Naive thymus-derived CD8-positive, alpha-beta T cell (primary cell): ENCODE measurements at regions not wholly inside any gene's neighbourhood (a gene's known extent, or its start where the extent isn't known, plus 50 kb on each side); places are given as distances from the start of the nearest gene placed in this dataset.

Source experiments
- ATAC-seq, 2 donors: fragments of 150-1000 bp; cut with Tn5 transposase in 1 of 2; sonication (Bioruptor Pico), chemical (Tn5 transposase) in 1 of 2; 1 replicate in 1 of 2; 2 replicates in 1 of 2; pipeline ENCODE4 v1.10.0; 2021; ENCODE audit warnings: mild to moderate bottlenecking in 2 of 2, moderate library complexity in 2 of 2
- POLR2A ChIA-PET: fragments of 350-600 bp; sonication (Branson Sonifier 250); formaldehyde crosslinking; loops from one replicate; lab custom pipeline; 2021; ENCODE audit warnings: antibody characterized with exemption; lab: Charles Lee
- DNase-seq, 10 donors: peaks; one replicate each; pipeline versions ENCODE4 v3.0.0 to v3.0.0-alpha.2; 2020 to 2022
- H3K27ac Mint-ChIP-seq, 10 donors: one replicate each; pipeline ENCODE4 v1.8.0; 2020 to 2022; ENCODE audit warnings: mild to moderate bottlenecking in 10 of 10, mixed read lengths in 10 of 10, moderate library complexity in 4 of 10, inconsistent platforms in 1 of 10
- H3K27me3 Mint-ChIP-seq, 5 donors: one replicate each; pipeline ENCODE4 v1.8.0; 2021 to 2022; ENCODE audit warnings: mixed read lengths in 5 of 5
- H3K36me3 Mint-ChIP-seq, 3 donors: one replicate each; pipeline ENCODE4 v1.8.0; 2020 to 2022; ENCODE audit warnings: mixed read lengths in 3 of 3, mild to moderate bottlenecking in 2 of 3, inconsistent platforms in 1 of 3
- H3K4me1 Mint-ChIP-seq, 4 donors: one replicate each; pipeline ENCODE4 v1.8.0; 2021 to 2022; ENCODE audit warnings: mixed read lengths in 4 of 4
- H3K4me3 Mint-ChIP-seq, 10 donors: one replicate each; pipeline ENCODE4 v1.8.0; 2020 to 2022; ENCODE audit warnings: mild to moderate bottlenecking in 10 of 10, mixed read lengths in 10 of 10, moderate library complexity in 6 of 10, inconsistent platforms in 1 of 10
- H3K9me3 Mint-ChIP-seq, 9 donors: one replicate each; pipeline ENCODE4 v1.8.0; 2020 to 2022; ENCODE audit warnings: mixed read lengths in 9 of 9, mild to moderate bottlenecking in 3 of 9, inconsistent platforms in 1 of 9, moderate library complexity in 1 of 9

- Mint-ChIP-seq H3K4me3 (no peak overlapping the region), H3K27ac (no peak overlapping the region), H3K4me1 (no peaks in the 10 kb centered on the region), H3K27me3 (no peaks in the 10 kb centered on the region), H3K36me3 (peaks cover 0 to 12% (median 4%) of the 10 kb centered on the region in 3 donors), H3K9me3 (peaks cover 0 to 14% (median 9%) of the 10 kb centered on the region in 9 donors)
- ATAC-seq, result no peak
- DNase-seq, result no peak
- POLR2A ChIA-PET, result no interaction called here
Observed at GRCh38 chr1:234681990-234682389, 72.0 kb upstream of the IRF2BP2 start.

- no peaks in the 10 kb centered on the region for H3K27me3 Mint-ChIP-seq
- peaks cover 0 to 10% (median 4%) of the 10 kb centered on the region in 3 donors for H3K36me3 Mint-ChIP-seq
- peaks cover 2 to 7% (median 4%) of the 10 kb centered on the region in 4 donors for H3K4me1 Mint-ChIP-seq
Observed at GRCh38 chr1:234681065-234681464, 71.1 kb upstream of the IRF2BP2 start.

GRCh38 chr1:234680331-234680904 lies 70.4 kb upstream of the IRF2BP2 start:
- Mint-ChIP-seq H3K4me1 (peaks cover 3 to 11% (median 9%) of the 10 kb centered on the region in 4 donors), H3K27me3 (no peaks in the 10 kb centered on the region), H3K27ac (no peak overlapping the region), H3K9me3 (peaks cover 0 to 5% (median 3%) of the 10 kb centered on the region in 9 donors), H3K4me3 (no peak overlapping the region), H3K36me3 (peaks cover 0 to 3% (median 2%) of the 10 kb centered on the region in 3 donors)
- DNase-seq, result no peak
- POLR2A ChIA-PET, result no interaction called here
- no peak for ATAC-seq

More at GRCh38 chr1:234681065-234681464, 71.1 kb upstream of the IRF2BP2 start:
- Mint-ChIP-seq H3K27ac (no peak overlapping the region), H3K4me3 (no peak overlapping the region), H3K9me3 (peaks cover 0 to 12% (median 9%) of the 10 kb centered on the region in 9 donors)
- POLR2A ChIA-PET, result no interaction called here
- ATAC-seq (no peak), DNase-seq (no peak)

- H3K27ac Mint-ChIP-seq, result peak overlapping the region; percentile 33 to 91 (median 76)
- no peaks in the 10 kb centered on the region for H3K27me3 Mint-ChIP-seq
- H3K36me3 Mint-ChIP-seq, result no peaks in the 10 kb centered on the region
- no peaks in the 10 kb centered on the region for H3K9me3 Mint-ChIP-seq
- peak; percentile 20 to 78 (median 48) for DNase-seq
- peaks cover 3 to 11% (median 10%) of the 10 kb centered on the region in 4 donors for H3K4me1 Mint-ChIP-seq
- POLR2A ChIA-PET, result interaction anchor here (1.3 kb wide), 1 partner anchor 48 kb away, joined by 4 read pairs; no protein-coding TSS in a partner anchor
- ATAC-seq, result peak; percentile 72 to 95
- peak overlapping the region; percentile 70 to 90 (median 84) for H3K4me3 Mint-ChIP-seq
Observed at GRCh38 chr1:234676103-234676594, 66.2 kb upstream of the IRF2BP2 start.

GRCh38 chr1:234675572-234675971 lies 65.6 kb upstream of the IRF2BP2 start:
- H3K36me3 Mint-ChIP-seq, result no peaks in the 10 kb centered on the region

GRCh38 chr1:234675006-234675405 lies 65.0 kb upstream of the IRF2BP2 start:
- no peak overlapping the region for H3K4me3 Mint-ChIP-seq
- H3K27me3 Mint-ChIP-seq, result no peaks in the 10 kb centered on the region
- DNase-seq (no peak), ATAC-seq (no peak)
- POLR2A ChIA-PET, result no interaction called here
- no peaks in the 10 kb centered on the region for H3K36me3 Mint-ChIP-seq
- no peak overlapping the region for H3K27ac Mint-ChIP-seq
- H3K4me1 Mint-ChIP-seq, result peaks cover 6 to 11% (median 10%) of the 10 kb centered on the region in 4 donors
- H3K9me3 Mint-ChIP-seq, result no peaks in the 10 kb centered on the region

More at GRCh38 chr1:234675572-234675971, 65.6 kb upstream of the IRF2BP2 start:
- Mint-ChIP-seq H3K27me3 (no peaks in the 10 kb centered on the region), H3K4me3 (peak overlapping the region in 8 of 10 donors; percentile 70 to 90 (median 84)), H3K4me1 (peaks cover 3 to 11% (median 10%) of the 10 kb centered on the region in 4 donors), H3K9me3 (no peaks in the 10 kb centered on the region), H3K27ac (peak overlapping the region in 3 of 10 donors; percentile 1 to 91 (median 89))
- POLR2A ChIA-PET, result no interaction called here
- DNase-seq (no peak), ATAC-seq (no peak)

- ATAC-seq, result no peak
- Mint-ChIP-seq H3K4me1 (peaks cover 7 to 11% (median 10%) of the 10 kb centered on the region in 4 donors), H3K9me3 (no peaks in the 10 kb centered on the region), H3K27ac (peak overlapping the region in 2 of 10 donors; percentile 31 to 44), H3K27me3 (no peaks in the 10 kb centered on the region), H3K4me3 (no peak overlapping the region), H3K36me3 (no peaks in the 10 kb centered on the region)
- DNase-seq, result no peak
- POLR2A ChIA-PET, result no interaction called here
Observed at GRCh38 chr1:234674218-234674815, 64.3 kb upstream of the IRF2BP2 start.

GRCh38 chr1:234672349-234673135 lies 62.6 kb upstream of the IRF2BP2 start:
- Mint-ChIP-seq H3K4me1 (peaks cover 7 to 11% (median 10%) of the 10 kb centered on the region in 4 donors), H3K27me3 (no peaks in the 10 kb centered on the region), H3K27ac (no peak overlapping the region), H3K4me3 (no peak overlapping the region), H3K9me3 (peaks cover 0 to 5% (median 0%) of the 10 kb centered on the region in 9 donors), H3K36me3 (peaks cover 0 to 2% (median 0%) of the 10 kb centered on the region in 3 donors)
- ATAC-seq (no peak), DNase-seq (no peak)
- POLR2A ChIA-PET, result no interaction called here

GRCh38 chr1:234670967-234671626 lies 61.1 kb upstream of the IRF2BP2 start:
- H3K36me3 Mint-ChIP-seq, result peaks cover 0 to 2% (median 0%) of the 10 kb centered on the region in 3 donors
- no peaks in the 10 kb centered on the region for H3K27me3 Mint-ChIP-seq
- H3K4me3 Mint-ChIP-seq, result no peak overlapping the region
- ATAC-seq (no peak), DNase-seq (no peak)
- H3K27ac Mint-ChIP-seq, result no peak overlapping the region
- peaks cover 0 to 5% (median 0%) of the 10 kb centered on the region in 9 donors for H3K9me3 Mint-ChIP-seq
- POLR2A ChIA-PET, result no interaction called here
- peaks cover 4 to 12% (median 6%) of the 10 kb centered on the region in 4 donors for H3K4me1 Mint-ChIP-seq

- Mint-ChIP-seq H3K27me3 (no peaks in the 10 kb centered on the region), H3K36me3 (peaks cover 0 to 2% (median 0%) of the 10 kb centered on the region in 3 donors)
Observed at GRCh38 chr1:234669499-234669898, 59.5 kb upstream of the IRF2BP2 start.

GRCh38 chr1:234668577-234668955 lies 58.6 kb upstream of the IRF2BP2 start:
- peaks cover 0 to 10% (median 3%) of the 10 kb centered on the region in 4 donors for H3K4me1 Mint-ChIP-seq
- H3K9me3 Mint-ChIP-seq, result peaks cover 0 to 5% (median 0%) of the 10 kb centered on the region in 9 donors
- POLR2A ChIA-PET, result interaction anchor here (1.2 kb wide), 1 partner anchor 68 kb away, joined by 4 read pairs; no protein-coding TSS in a partner anchor

More at GRCh38 chr1:234669499-234669898, 59.5 kb upstream of the IRF2BP2 start:
- Mint-ChIP-seq H3K4me1 (peaks cover 0 to 9% (median 3%) of the 10 kb centered on the region in 4 donors), H3K4me3 (no peak overlapping the region), H3K9me3 (peaks cover 0 to 5% (median 0%) of the 10 kb centered on the region in 9 donors), H3K27ac (no peak overlapping the region)
- POLR2A ChIA-PET, result no interaction called here
- no peak for ATAC-seq
- no peak for DNase-seq

More at GRCh38 chr1:234668577-234668955, 58.6 kb upstream of the IRF2BP2 start:
- DNase-seq (no peak), ATAC-seq (no peak)
- Mint-ChIP-seq H3K4me3 (no peak overlapping the region), H3K27ac (peak overlapping the region in 1 of 10 donors; percentile 70), H3K36me3 (peaks cover 0 to 2% (median 0%) of the 10 kb centered on the region in 3 donors), H3K27me3 (no peaks in the 10 kb centered on the region)
